Small intestine (tissue), 7 donors: ENCODE measurements at regions not wholly inside any gene's neighbourhood (a gene's known extent, or its start where the extent isn't known, plus 50 kb on each side); places are given as distances from the start of the nearest gene placed in this dataset.

Experiments
- DNase-seq, 2 donors: peaks; one replicate each; pipeline versions ENCODE4 v3.0.0 to v3.0.0-alpha.2; 2013
- FAIRE-seq: peaks from 2 replicates; lab custom pipeline; 2012; peaks lifted over from hg19 to GRCh38; lab: Jason Lieb, UNC
- H3K27ac ChIP-seq, 3 donors: one replicate each; pipeline ENCODE4 v1.5.1; 2013; ENCODE audit warnings: low read length in 2 of 3, mild to moderate bottlenecking in 2 of 3, control low read depth in 1 of 3, inconsistent platforms in 1 of 3, low read depth in 1 of 3, moderate library complexity in 1 of 3
- H3K27me3 ChIP-seq, 3 donors: one replicate each; pipeline ENCODE4 v1.6.1; 2013; ENCODE audit warnings: low read length in 3 of 3, inconsistent platforms in 1 of 3; ENCODE audit not compliant: control insufficient read depth in 3 of 3, insufficient read depth in 3 of 3
- H3K36me3 ChIP-seq, 3 donors: one replicate each; pipeline ENCODE4 v1.6.1; 2013; ENCODE audit warnings: low read length in 3 of 3, inconsistent platforms in 1 of 3, low read depth in 1 of 3, mild to moderate bottlenecking in 1 of 3, moderate library complexity in 1 of 3; ENCODE audit not compliant: control insufficient read depth in 3 of 3, insufficient read depth in 2 of 3
- H3K4me1 ChIP-seq, 3 donors: one replicate each; pipeline ENCODE4 v1.6.1; 2013; ENCODE audit warnings: low read length in 2 of 3, inconsistent platforms in 1 of 3, low read depth in 1 of 3, mild to moderate bottlenecking in 1 of 3, moderate library complexity in 1 of 3; ENCODE audit not compliant: control insufficient read depth in 3 of 3, insufficient read depth in 2 of 3
- H3K4me3 ChIP-seq, 3 donors: one replicate each; pipeline ENCODE4 v1.5.1; 2013; ENCODE audit warnings: low read length in 3 of 3, control low read depth in 1 of 3, inconsistent platforms in 1 of 3, low read depth in 1 of 3, mild to moderate bottlenecking in 1 of 3, moderate library complexity in 1 of 3
- H3K9me3 ChIP-seq, 2 donors: one replicate each; pipeline ENCODE4 v1.6.1; 2013; ENCODE audit warnings: low read depth in 1 of 2, low read length in 1 of 2; ENCODE audit not compliant: control insufficient read depth in 2 of 2, insufficient read depth in 1 of 2
- WGBS, 3 donors: extraction: QIAGEN DNeasy Blood & Tissue Kit; methylation state at CpG; one replicate each; pipeline ENCODE4 v1.1.7; 2013; 5-methylcytosine and 5-hydroxymethylcytosine counted together
- donor health status: healthy with polysubstance abuse.
- donor health status: control.
- donor health status: control.
- donor health status: Bipolar disorder and iron deficiency.
- donor health status: healthy.

DNA sequence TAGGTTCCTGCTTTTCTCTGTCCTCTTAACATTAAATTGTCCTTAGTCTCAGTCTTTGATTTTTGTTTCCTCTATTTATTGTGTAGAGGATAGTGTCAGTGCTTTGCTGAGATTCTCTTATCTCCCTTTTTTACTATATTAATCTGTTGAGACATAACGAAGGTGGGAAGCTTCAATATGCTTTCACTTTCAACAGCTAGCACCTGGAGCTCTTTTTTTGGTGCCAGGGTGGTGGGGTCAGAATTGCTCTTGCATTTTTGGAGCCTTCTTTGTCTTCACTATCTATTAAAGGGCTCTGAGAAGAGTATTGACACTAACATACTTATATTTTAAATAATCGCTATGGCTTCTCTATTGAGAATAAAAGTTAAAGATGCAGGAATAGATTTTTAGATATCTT is 97.1 kb upstream of the EPHA7 start:
- no peak overlapping the region for H3K4me3 ChIP-seq
- WGBS, 3 donors, result 39 to 69% (median 49%) methylated on average over 2 of the region's 2 CpGs
- no peaks in the 10 kb centered on the region for H3K4me1 ChIP-seq
- no peaks in the 10 kb centered on the region for H3K36me3 ChIP-seq
- no peaks in the 10 kb centered on the region for H3K9me3 ChIP-seq
- H3K27ac ChIP-seq, result no peak overlapping the region
- FAIRE-seq (no peak), DNase-seq (no peak)
- H3K27me3 ChIP-seq, result no peaks in the 10 kb centered on the region

DNA sequence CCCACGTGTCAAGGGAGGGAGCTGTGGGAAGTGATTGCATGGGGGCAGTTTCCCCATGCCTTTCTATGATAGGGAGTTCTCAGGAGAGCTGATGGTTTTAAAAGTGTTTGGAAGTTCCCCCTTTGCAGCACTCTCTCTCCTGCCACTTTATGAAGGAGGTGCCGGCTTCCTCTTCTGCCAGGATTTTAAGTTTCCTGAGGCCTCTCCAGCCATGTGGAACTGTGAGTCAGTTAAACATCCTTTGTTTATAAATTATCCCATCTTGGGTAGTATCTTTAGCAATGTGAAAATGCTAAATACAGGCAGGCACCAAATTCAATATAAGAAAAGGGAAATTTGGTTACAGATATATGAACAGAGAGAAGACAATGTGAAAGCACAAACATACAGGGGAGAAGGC is 96.4 kb upstream of the EPHA7 start:
- 44 to 55% (median 55%) methylated on average over 2 of the region's 2 CpGs for WGBS, 3 donors

DNA sequence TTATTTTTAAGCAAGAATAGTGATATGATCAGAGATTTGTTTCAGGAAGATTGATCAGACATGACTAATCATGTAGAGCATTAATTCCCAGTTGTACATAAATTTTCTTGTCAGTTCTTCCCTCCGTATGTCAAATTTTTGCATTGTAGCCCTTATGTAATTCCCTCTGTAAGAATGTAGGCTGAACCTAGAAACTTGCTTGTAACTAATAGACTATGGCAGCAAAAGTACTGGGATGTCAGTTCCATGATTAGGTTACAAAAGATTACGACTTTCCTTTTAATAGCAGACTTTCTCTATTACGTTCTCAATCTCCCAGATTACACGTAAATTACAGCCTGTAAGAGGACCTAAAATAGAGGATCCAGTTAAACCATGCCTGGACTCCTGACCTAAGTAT is 79.4 kb upstream of the EPHA7 start:
- no peak for DNase-seq
- Histone ChIP-seq H3K27ac (no peak overlapping the region), H3K4me3 (no peak overlapping the region), H3K9me3 (peaks cover 0 to 3% of the 10 kb centered on the region in 2 donors), H3K4me1 (no peaks in the 10 kb centered on the region), H3K27me3 (no peaks in the 10 kb centered on the region), H3K36me3 (no peaks in the 10 kb centered on the region)
- WGBS, 3 donors, result 82 to 88% (median 85%) methylated on average over 4 of the region's 4 CpGs
- FAIRE-seq, result no peak

More for the DNA sequence above, 96.4 kb upstream of the EPHA7 start:
- H3K27me3 ChIP-seq, result no peaks in the 10 kb centered on the region
- H3K4me1 ChIP-seq, result no peaks in the 10 kb centered on the region
- no peak overlapping the region for H3K27ac ChIP-seq
- H3K4me3 ChIP-seq, result no peak overlapping the region
- no peaks in the 10 kb centered on the region for H3K36me3 ChIP-seq
- FAIRE-seq (no peak), DNase-seq (no peak)
- no peaks in the 10 kb centered on the region for H3K9me3 ChIP-seq

DNA sequence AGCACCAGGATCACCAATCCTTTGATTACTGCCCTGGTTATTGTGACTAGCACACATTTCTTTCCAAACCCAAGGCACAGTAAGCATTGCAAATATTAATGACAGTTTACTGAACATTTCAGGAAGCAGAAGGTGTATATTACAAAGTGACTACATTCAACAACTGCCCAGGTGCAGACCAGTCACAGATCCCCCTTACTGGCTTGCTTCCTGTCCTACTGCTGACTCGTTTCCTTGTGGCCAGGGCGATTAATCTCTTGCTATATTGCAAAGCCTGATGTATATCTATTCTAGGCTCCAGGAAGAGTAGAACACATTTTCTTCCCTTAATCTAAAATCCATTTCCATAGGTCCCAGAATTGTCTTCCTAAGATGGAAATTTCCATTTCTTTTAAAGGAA is 77.2 kb upstream of the EPHA7 start:
- Histone ChIP-seq H3K27ac (no peak overlapping the region), H3K4me1 (no peaks in the 10 kb centered on the region), H3K9me3 (peaks cover 0 to 3% of the 10 kb centered on the region in 2 donors), H3K27me3 (no peaks in the 10 kb centered on the region), H3K36me3 (no peaks in the 10 kb centered on the region), H3K4me3 (no peak overlapping the region)
- 43 to 70% (median 50%) methylated on average over 2 of the region's 2 CpGs for WGBS, 3 donors
- no peak for FAIRE-seq
- DNase-seq, result no peak

DNA sequence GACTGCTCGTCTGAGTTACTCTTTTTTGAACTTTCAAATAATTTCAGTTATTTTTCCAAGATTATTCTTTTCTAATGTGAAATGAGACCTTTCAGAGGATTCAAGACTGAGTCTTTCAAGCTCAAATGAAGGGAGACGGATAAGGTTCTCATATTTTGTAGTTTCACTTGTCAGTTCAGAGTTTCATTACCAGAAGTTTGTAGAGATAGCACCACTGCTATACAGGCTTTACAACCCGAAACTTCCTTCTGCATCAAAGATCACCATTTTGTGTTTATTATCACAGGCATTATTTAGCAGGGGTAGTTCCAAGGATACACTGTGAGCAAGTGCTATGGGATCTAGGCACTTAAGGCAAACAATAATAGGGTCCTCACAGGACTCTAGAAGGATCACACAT is 74.7 kb upstream of the EPHA7 start:
- FAIRE-seq (no peak), DNase-seq (no peak)
- WGBS, 3 donors, result 77 to 85% (median 82%) methylated on average over 3 of the region's 3 CpGs
- no peak overlapping the region for H3K4me3 ChIP-seq
- no peaks in the 10 kb centered on the region for H3K4me1 ChIP-seq
- no peaks in the 10 kb centered on the region for H3K27me3 ChIP-seq
- H3K9me3 ChIP-seq, result no peaks in the 10 kb centered on the region
- H3K27ac ChIP-seq, result no peak overlapping the region
- no peaks in the 10 kb centered on the region for H3K36me3 ChIP-seq

DNA sequence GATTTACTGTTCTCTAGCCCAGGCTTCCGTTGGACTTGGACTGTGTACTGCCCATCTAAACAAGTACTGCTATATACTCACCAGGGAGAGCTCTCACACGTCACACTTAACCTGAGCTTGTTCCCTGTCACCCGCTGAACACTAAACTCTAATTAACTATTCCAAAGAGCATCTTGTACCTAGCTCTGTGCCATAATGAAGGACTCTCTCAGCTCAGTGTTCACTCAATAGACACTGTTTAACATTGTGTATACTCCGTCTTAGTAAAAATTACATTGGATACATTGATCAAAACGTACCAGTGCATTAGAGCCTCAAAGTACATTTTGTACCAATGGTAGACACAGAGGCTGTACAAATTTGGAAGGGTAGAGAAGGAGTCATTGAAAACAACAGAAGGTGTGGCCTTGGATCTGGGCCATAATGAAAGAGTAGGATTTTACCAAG is 55.4 kb upstream of the EPHA7 start:
- no peaks in the 10 kb centered on the region for H3K27me3 ChIP-seq
- no peak overlapping the region for H3K27ac ChIP-seq
- no peak overlapping the region for H3K4me3 ChIP-seq
- H3K9me3 ChIP-seq, result no peaks in the 10 kb centered on the region
- no peaks in the 10 kb centered on the region for H3K36me3 ChIP-seq
- no peak for FAIRE-seq
- WGBS, 3 donors, result 27 to 63% (median 47%) methylated on average over 5 of the region's 5 CpGs
- DNase-seq, result peak; percentile 8 to 55
- no peaks in the 10 kb centered on the region for H3K4me1 ChIP-seq

DNA sequence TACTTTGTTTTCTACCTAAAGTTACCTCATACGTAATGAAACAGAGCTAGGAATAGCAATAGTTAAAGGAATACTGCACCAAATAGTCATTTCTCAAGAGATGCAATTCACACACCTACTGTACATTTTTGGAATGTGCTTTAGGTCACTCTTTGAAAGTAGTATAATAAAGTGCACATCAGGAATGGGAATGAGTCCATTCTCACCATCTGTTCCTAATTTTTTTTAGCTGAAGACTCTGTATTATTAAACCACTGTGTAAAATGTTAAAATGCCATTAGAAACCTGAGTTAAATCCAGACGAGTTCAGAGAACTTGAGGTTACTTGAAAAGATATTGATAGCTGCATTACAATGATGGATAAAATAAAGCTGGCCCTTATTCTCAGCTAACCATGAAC is 51.9 kb upstream of the EPHA7 start:
- FAIRE-seq (no peak), DNase-seq (no peak)
- Histone ChIP-seq H3K4me1 (no peaks in the 10 kb centered on the region), H3K27me3 (no peaks in the 10 kb centered on the region), H3K4me3 (no peak overlapping the region), H3K36me3 (no peaks in the 10 kb centered on the region), H3K9me3 (no peaks in the 10 kb centered on the region), H3K27ac (no peak overlapping the region)
- WGBS, 3 donors, result 68 to 78% (median 74%) methylated on average over 2 of the region's 2 CpGs
